GM12878 (cell line): ENCODE measurements at regions not wholly inside any gene's neighbourhood (a gene's known extent, or its start where the extent isn't known, plus 50 kb on each side); places are given as distances from the start of the nearest gene placed in this dataset.

ENCODE experiments used
- ATAC-seq: fragments of 200-7000 bp; cut with Tn5 transposase; 3 replicates; pipeline ENCODE4 v1.9.1; 2020; ENCODE audit warnings: mild to moderate bottlenecking, moderate library complexity
- BruUV-seq: library from RNA; stranded (reverse); fragments of 400-500 nt; replicated peaks from 2 replicates; lab custom pipeline; 2021; lab: Mats Ljungman, UMichigan
- CTCF ChIA-PET: fragments of 300-600 bp; sonication (Branson Sonifier 250); formaldehyde crosslinking; extraction: SDS; loops from one replicate; lab custom pipeline; 2021; ENCODE audit warnings: inconsistent platforms; lab: Yijun Ruan, JAX
- POLR2A ChIA-PET: fragments of 350-600 bp; formaldehyde crosslinking; extraction: SDS; loops from one replicate; lab custom pipeline; 2021; ENCODE audit warnings: inconsistent platforms; lab: Charles Lee
- RAD21 ChIA-PET: fragments of 300-600 bp; sonication (Branson Sonifier 250); formaldehyde crosslinking; loops from one replicate; lab custom pipeline; 2023; ENCODE audit warnings: antibody characterized with exemption; ENCODE audit not compliant: unreplicated experiment; lab: Charles Lee
- SMC1A ChIA-PET: fragments of 300-600 bp; sonication (Branson Sonifier 250); formaldehyde crosslinking; loops from one replicate; lab custom pipeline; 2023; ENCODE audit not compliant: unreplicated experiment, uncharacterized antibody; lab: Charles Lee
- DNase-seq: peaks from one replicate; pipeline ENCODE4 v3.0.0-alpha.2; 2011; ENCODE audit warnings: low read depth, low spot score
- FAIRE-seq: peaks from 3 replicates; lab custom pipeline; 2011; peaks lifted over from hg19 to GRCh38; lab: Jason Lieb, UNC
- H2AFZ ChIP-seq: 2 replicates; pipeline ENCODE4 v1.6.0; 2011; ENCODE audit warnings: low read depth, low read length, control low read depth; ENCODE audit not compliant: control insufficient read depth
- H3K27ac ChIP-seq: 2 replicates; pipeline ENCODE4 v1.5.1; 2011; ENCODE audit warnings: control low read depth; ENCODE audit not compliant: control insufficient read depth, insufficient read depth
- H3K27me3 ChIP-seq, 2 experiments: replicated peaks in 1 of 2; 2 replicates each; pipeline versions ENCODE4 v1.6.0 to v1.6.1; 2011; ENCODE audit warnings: low read length in 1 of 2; ENCODE audit not compliant: control insufficient read depth in 2 of 2, insufficient read depth in 2 of 2
- H3K36me3 ChIP-seq, 2 experiments: 2 replicates each; pipeline ENCODE4 v1.5.1; 2011; ENCODE audit warnings: low read length in 1 of 2; ENCODE audit not compliant: control insufficient read depth in 2 of 2, insufficient read depth in 2 of 2
- H3K4me1 ChIP-seq: 2 replicates; pipeline ENCODE4 v1.6.1; 2011; ENCODE audit warnings: mild to moderate bottlenecking, low read length, moderate library complexity, mixed read lengths; ENCODE audit not compliant: control insufficient read depth, insufficient read depth
- H3K4me2 ChIP-seq: 2 replicates; pipeline ENCODE4 v1.6.0; 2011; ENCODE audit warnings: control low read depth; ENCODE audit not compliant: control insufficient read depth, insufficient read depth
- H3K4me3 ChIP-seq: fragments of 200-600 bp; sonication (generic); 2 replicates; pipeline ENCODE4 v1.5.1; 2016
- H3K79me2 ChIP-seq: 2 replicates; pipeline ENCODE4 v1.6.0; 2011; ENCODE audit warnings: low read length; ENCODE audit not compliant: control insufficient read depth, insufficient read depth
- H3K9ac ChIP-seq: 2 replicates; pipeline ENCODE4 v1.8.0; 2011; ENCODE audit warnings: low read length, control low read depth, mixed read lengths; ENCODE audit not compliant: control insufficient read depth, insufficient read depth
- H3K9me3 ChIP-seq: replicated peaks from 3 replicates; pipeline ENCODE4 v1.5.1; 2011; ENCODE audit warnings: mild to moderate bottlenecking, low read length; ENCODE audit not compliant: control insufficient read depth, insufficient read depth
- H4K20me1 ChIP-seq: 2 replicates; pipeline ENCODE4 v1.6.0; 2011; ENCODE audit not compliant: control insufficient read depth, insufficient read depth
- ASH2L ChIP-seq: fragments of 300-600, 200-600 bp; sonication (generic); IDR thresholded peaks from 2 replicates; pipeline ENCODE4 v1.6.1; 2017; ENCODE audit warnings: low read depth, mild to moderate bottlenecking, borderline replicate concordance
- ATF3 ChIP-seq: IDR thresholded peaks from 2 replicates; pipeline ENCODE4 v1.6.1; 2011; ENCODE audit warnings: low read depth, mild to moderate bottlenecking, low read length, moderate library complexity, borderline replicate concordance; ENCODE audit errors: extremely low read depth
- BACH1 ChIP-seq: fragments of 450-650 bp; IDR thresholded peaks from 2 replicates; pipeline ENCODE4 v1.6.1; 2017; ENCODE audit warnings: mild to moderate bottlenecking, borderline replicate concordance
- CBX5 ChIP-seq: sonication (generic); IDR thresholded peaks from 2 replicates; pipeline ENCODE4 v1.6.1; 2016; ENCODE audit warnings: low read depth, moderate library complexity, mild to moderate bottlenecking, inconsistent platforms
- ESRRA ChIP-seq: IDR thresholded peaks from 2 replicates; pipeline ENCODE4 v1.6.1; 2012; ENCODE audit warnings: mild to moderate bottlenecking, low read length, improper control_type of control experiment
- IKZF2 ChIP-seq, 2 experiments: fragments of 450-650 bp; IDR thresholded peaks; 2 replicates each; pipeline ENCODE4 v1.6.1; 2017; ENCODE audit warnings: mild to moderate bottlenecking in 2 of 2, moderate library complexity in 2 of 2
- JUNB ChIP-seq: IDR thresholded peaks from 2 replicates; pipeline ENCODE4 v1.6.1; 2016; ENCODE audit warnings: antibody characterized with exemption, mild to moderate bottlenecking
- KDM1A ChIP-seq: fragments of 200-600 bp; sonication (generic); IDR thresholded peaks from 2 replicates; pipeline ENCODE4 v1.6.1; 2016; ENCODE audit warnings: borderline replicate concordance
- KLF5 ChIP-seq: fragments of 450-650 bp; IDR thresholded peaks from 2 replicates; pipeline ENCODE4 v1.6.1; 2014; ENCODE audit warnings: mild to moderate bottlenecking; ENCODE audit not compliant: partially characterized antibody
- MLLT1 ChIP-seq: fragments of 450-650 bp; IDR thresholded peaks from 2 replicates; pipeline ENCODE4 v1.6.1; 2016; ENCODE audit warnings: mild to moderate bottlenecking
- NBN ChIP-seq: fragments of 450-650 bp; IDR thresholded peaks from 2 replicates; pipeline ENCODE4 v1.6.1; 2016
- NRF1 ChIP-seq: conservative IDR thresholded peaks from 2 replicates; pipeline ENCODE4 v1.6.1; 2011; ENCODE audit warnings: mild to moderate bottlenecking, low read depth, low read length, improper control_type of control experiment
- PAX5 ChIP-seq: IDR thresholded peaks from 2 replicates; pipeline ENCODE4 v1.6.1; 2011; ENCODE audit warnings: low read depth, low read length, borderline replicate concordance
- RELA ChIP-seq: fragments of 450-650 bp; IDR thresholded peaks from 2 replicates; pipeline ENCODE4 v1.8.0; 2014; ENCODE audit warnings: borderline replicate concordance; ENCODE audit not compliant: partially characterized antibody
- RUNX3 ChIP-seq: IDR thresholded peaks from 2 replicates; pipeline ENCODE4 v1.6.1; 2012; ENCODE audit warnings: low read length, inconsistent platforms
- ZNF24 ChIP-seq: fragments of 450-650 bp; IDR thresholded peaks from 2 replicates; pipeline ENCODE4 v1.6.1; 2017; ENCODE audit warnings: antibody characterized with exemption, mild to moderate bottlenecking
- ZNF274 ChIP-seq: IDR thresholded peaks from one replicate; pipeline ENCODE4 v1.8.0; 2011; ENCODE audit not compliant: insufficient read length, insufficient read depth
- WGBS: methylation state at CpG from one replicate; pipeline ENCODE4 v1.1.6; 2016; ENCODE audit warnings: low lambda C conversion rate; ENCODE audit not compliant: insufficient replicate concordance, insufficient coverage; ENCODE audit errors: missing lambda C conversion rate; 5-methylcytosine and 5-hydroxymethylcytosine counted together
- in situ Hi-C: fragments of 300-500 bp; cut with MboI; formaldehyde crosslinking; loops from 9 replicates; pipeline ENCODE4 v1.14.3; 2018; ENCODE audit warnings: mixed read lengths
- intact Hi-C: fragments of 100-400 bp; cut with micrococcal nuclease; formaldehyde crosslinking; loops from one replicate; pipeline ENCODE4 v1.14.2; 2022; ENCODE audit not compliant: unreplicated experiment

- intact Hi-C loops (no loop called here), in situ Hi-C loops (no loop called here)
- DNase-seq = no peak
- no peaks in the 10 kb centered on the region for H4K20me1 ChIP-seq
- no peaks in the 10 kb centered on the region for H3K79me2 ChIP-seq
- no peak for FAIRE-seq
- no peak overlapping the region for H3K4me2 ChIP-seq
- TF ChIP-seq CBX5 (no peak), NBN (no peak), NRF1 (no peak), JUNB (no peak), ATF3 (no peak), ZNF24 (no peak), PAX5 (no peak), BACH1 (no peak), ASH2L (no peak), KLF5 (no peak), KDM1A (no peak), ZNF274 (no peak), ESRRA (no peak), IKZF2 (IDR thresholded peaks at IDR 0.05) (no peak), RUNX3 (no peak), RELA (no peak), MLLT1 (no peak)
- no peak overlapping the region for H3K4me3 ChIP-seq
- no peak overlapping the region for H2AFZ ChIP-seq
- no peak overlapping the region for H3K27ac ChIP-seq
- POLR2A ChIA-PET = interaction anchor here (1.2 kb wide), 1 partner anchor 13 kb away, joined by 5 read pairs; no protein-coding TSS in a partner anchor
- RAD21 ChIA-PET = interaction anchor here (0.6 to 1.5 kb wide), 3 partner anchors 29 to 155 kb away, joined by 3 to 6 read pairs (median 4); no protein-coding TSS in a partner anchor
- no TSS peak for BruUV-seq
- 79% methylated on average over 3 of the region's 3 CpGs for WGBS
- peaks cover 8% of the 10 kb centered on the region for H3K9me3 ChIP-seq
- CTCF ChIA-PET = interaction anchor here (0.6 to 1.6 kb wide), 2 partner anchors 20 to 258 kb away, joined by 3 read pairs; no protein-coding TSS in a partner anchor
- no peak overlapping the region for H3K9ac ChIP-seq
- no peaks in the 10 kb centered on the region for H3K36me3 ChIP-seq
- SMC1A ChIA-PET = interaction anchor here (1.3 to 7.2 kb wide), 5 partner anchors 14 to 506 kb away, joined by 3 to 65 read pairs (median 5); no protein-coding TSS in a partner anchor
- H3K4me1 ChIP-seq = peaks cover 20% of the 10 kb centered on the region
- ATAC-seq = no peak
- no peaks in the 10 kb centered on the region for H3K27me3 ChIP-seq
Observed at GRCh38 chr3:106329521-106329920, 460.7 kb upstream of the CBLB start.
